HCT116 (cell line): ENCODE measurements at regions not wholly inside any gene's neighbourhood (a gene's known extent, or its start where the extent isn't known, plus 50 kb on each side); places are given as distances from the start of the nearest gene placed in this dataset.

Experiments
- ATAC-seq: fragments of 200-7000 bp; cut with Tn5 transposase; 2 replicates; pipeline ENCODE4 v1.9.1; 2020; ENCODE audit warnings: mild to moderate bottlenecking, moderate library complexity
- BruUV-seq: library from RNA; stranded (reverse); fragments of 400-500 nt; replicated peaks from 2 replicates; lab custom pipeline; 2021; lab: Mats Ljungman, UMichigan
- CTCF ChIA-PET: fragments of 300-600 bp; sonication (Branson Sonifier 250); formaldehyde crosslinking; loops from one replicate; lab custom pipeline; 2021; ENCODE audit warnings: antibody characterized with exemption; lab: Charles Lee
- POLR2A ChIA-PET: fragments of 300-600, 350-600 bp; sonication (Branson Sonifier 250); formaldehyde crosslinking; loops from one replicate; lab custom pipeline; 2021; ENCODE audit warnings: antibody characterized with exemption; lab: Charles Lee
- RAD21 ChIA-PET, 2 experiments: fragments of 300-600 bp; sonication (Branson Sonifier 250); formaldehyde crosslinking; loops; one replicate each; lab custom pipeline; 2023; ENCODE audit warnings: low total read pairs in 2 of 2; ENCODE audit not compliant: uncharacterized antibody in 2 of 2, unreplicated experiment in 2 of 2, low non-redundant PET in 1 of 2; lab: Charles Lee
- DNase-seq: peaks from one replicate; pipeline ENCODE4 v3.0.0-alpha.2; 2010; ENCODE audit warnings: low read depth, low spot score
- H2AFZ ChIP-seq: fragments of 200-600 bp; shearing (Covaris generic), sonication (generic); 2 replicates; pipeline ENCODE4 v1.6.1; 2017; ENCODE audit warnings: low read depth, mixed run types, mixed read lengths, antibody characterized with exemption, low read length; ENCODE audit not compliant: poor library complexity, severe bottlenecking
- H3K27ac ChIP-seq: 2 replicates; pipeline ENCODE4 v1.5.1; 2012; ENCODE audit warnings: low read depth, low read length
- H3K27me3 ChIP-seq: fragments of 200-600 bp; sonication (generic); 2 replicates; pipeline ENCODE4 v1.6.1; 2016; ENCODE audit warnings: mixed run types, low read length, mixed read lengths; ENCODE audit not compliant: insufficient read depth
- H3K36me3 ChIP-seq, 2 experiments: fragments of 200-500 bp in 1 of 2; fragments of 200-600 bp in 1 of 2; sonication (Bioruptor generic) in 1 of 2; sonication (generic) in 1 of 2; 2 replicates each; pipeline versions ENCODE4 v1.5.1 to v1.6.1; 2014 to 2016; ENCODE audit warnings: low read length in 2 of 2, inconsistent platforms in 1 of 2, mixed read lengths in 1 of 2, mixed run types in 1 of 2; ENCODE audit not compliant: insufficient read depth in 2 of 2, control insufficient read depth in 1 of 2
- H3K4me1 ChIP-seq, 2 experiments: fragments of 200-600 bp in 1 of 2; sonication (generic) in 1 of 2; 2 replicates each; pipeline versions ENCODE4 v1.5.1 to v1.6.1; 2012 to 2017; ENCODE audit warnings: low read length in 2 of 2, inconsistent platforms in 1 of 2, mild to moderate bottlenecking in 1 of 2, mixed read lengths in 1 of 2, mixed run types in 1 of 2, moderate library complexity in 1 of 2; ENCODE audit not compliant: insufficient read depth in 2 of 2, control insufficient read depth in 1 of 2
- H3K4me2 ChIP-seq: fragments of 200-600 bp; sonication (generic); 2 replicates; pipeline ENCODE4 v1.6.1; 2017; ENCODE audit warnings: mixed run types, low read length, mixed read lengths
- H3K4me3 ChIP-seq, 2 experiments: fragments of 200-600 bp in 1 of 2; sonication (generic) in 1 of 2; replicated peaks in 1 of 2; 2 replicates each; pipeline ENCODE4 v1.5.1; 2011 to 2016; ENCODE audit warnings: low read length in 2 of 2, control low read depth in 1 of 2, low read depth in 1 of 2, mild to moderate bottlenecking in 1 of 2, mixed read lengths in 1 of 2, mixed run types in 1 of 2
- H3K79me2 ChIP-seq: fragments of 200-600 bp; sonication (generic); 2 replicates; pipeline ENCODE4 v1.6.1; 2017; ENCODE audit warnings: mild to moderate bottlenecking, mixed run types, low read length, moderate library complexity, mixed read lengths; ENCODE audit not compliant: insufficient read depth
- H3K9ac ChIP-seq: fragments of 200-600 bp; sonication (generic); 2 replicates; pipeline ENCODE4 v1.6.1; 2016; ENCODE audit warnings: low read length, mixed read lengths
- H3K9me2 ChIP-seq: fragments of 200-600 bp; sonication (generic), shearing (Covaris generic); 2 replicates; pipeline ENCODE4 v1.6.1; 2017; ENCODE audit warnings: mixed run types, mild to moderate bottlenecking, moderate library complexity; ENCODE audit not compliant: insufficient read depth
- H3K9me3 ChIP-seq, 2 experiments: fragments of 200-500 bp in 1 of 2; fragments of 200-600 bp in 1 of 2; sonication (Bioruptor generic) in 1 of 2; sonication (generic) in 1 of 2; 2 replicates each; pipeline ENCODE4 v1.6.1; 2014 to 2017; ENCODE audit warnings: low read length in 2 of 2, mixed read lengths in 2 of 2, inconsistent platforms in 1 of 2, low read depth in 1 of 2, mild to moderate bottlenecking in 1 of 2, mixed run types in 1 of 2, moderate library complexity in 1 of 2; ENCODE audit not compliant: control insufficient read depth in 1 of 2, insufficient read depth in 1 of 2
- H4K20me1 ChIP-seq: fragments of 200-600 bp; sonication (generic), shearing (Covaris generic); 2 replicates; pipeline ENCODE4 v1.6.1; 2017; ENCODE audit warnings: mixed run types, mild to moderate bottlenecking, moderate library complexity; ENCODE audit not compliant: insufficient read depth
- ATF3 ChIP-seq: IDR thresholded peaks from 2 replicates; pipeline ENCODE4 v1.6.1; 2012
- CBX3 ChIP-seq: IDR thresholded peaks from 2 replicates; pipeline ENCODE4 v1.6.1; 2012; ENCODE audit warnings: low read depth
- CEBPB ChIP-seq: IDR thresholded peaks from 2 replicates; pipeline ENCODE4 v1.6.1; 2012; ENCODE audit warnings: low read depth
- CTCF ChIP-seq, 3 experiments: fragments of 200-600 bp in 1 of 3; sonication (generic) in 1 of 3; IDR thresholded peaks in 2 of 3; conservative IDR thresholded peaks in 1 of 3; 2 replicates each; pipeline ENCODE4 v1.5.1; 2012 to 2017; ENCODE audit warnings: low read depth in 2 of 3, low read length in 2 of 3, antibody characterized with exemption in 1 of 3, borderline replicate concordance in 1 of 3, control low read depth in 1 of 3, mild to moderate bottlenecking in 1 of 3, mixed read lengths in 1 of 3, mixed run types in 1 of 3, moderate library complexity in 1 of 3; ENCODE audit not compliant: insufficient read depth in 1 of 3
- EGR1 ChIP-seq: IDR thresholded peaks from 2 replicates; pipeline ENCODE4 v1.6.1; 2012; ENCODE audit warnings: low read depth
- EZH2 ChIP-seq: fragments of 200-600 bp; sonication (generic); IDR thresholded peaks from 2 replicates; pipeline ENCODE4 v1.6.1; 2017; ENCODE audit warnings: antibody characterized with exemption, mixed run types
- EZH2phosphoT487 ChIP-seq: fragments of 200-600 bp; IDR thresholded peaks from 2 replicates; pipeline ENCODE4 v1.6.1; 2018; ENCODE audit warnings: antibody characterized with exemption, borderline replicate concordance
- MAX ChIP-seq: IDR thresholded peaks from 2 replicates; pipeline ENCODE4 v1.6.1; 2012
- POLR2A ChIP-seq: IDR thresholded peaks from 2 replicates; pipeline ENCODE4 v1.7.0; 2011; ENCODE audit warnings: borderline replicate concordance; ENCODE audit not compliant: insufficient read depth, insufficient read length; ENCODE audit errors: extremely low read depth
- POLR2AphosphoS5 ChIP-seq: IDR thresholded peaks from 2 replicates; pipeline ENCODE4 v1.6.1; 2011; ENCODE audit warnings: mild to moderate bottlenecking, low read depth, low read length, moderate library complexity
- RAD21 ChIP-seq: IDR thresholded peaks from 2 replicates; pipeline ENCODE4 v1.6.1; 2012; ENCODE audit warnings: low read depth, mild to moderate bottlenecking
- SRF ChIP-seq: IDR thresholded peaks from 2 replicates; pipeline ENCODE4 v1.6.1; 2012; ENCODE audit warnings: low read depth
- TCF7L2 ChIP-seq: IDR thresholded peaks from 2 replicates; pipeline ENCODE4 v1.7.0; 2011; ENCODE audit warnings: borderline replicate concordance, inconsistent platforms; ENCODE audit not compliant: insufficient read depth, insufficient read length; ENCODE audit errors: extremely low read depth
- ZBTB33 ChIP-seq: IDR thresholded peaks from 2 replicates; pipeline ENCODE4 v1.6.1; 2011; ENCODE audit warnings: mild to moderate bottlenecking, low read length, moderate library complexity; ENCODE audit not compliant: insufficient replicate concordance; ENCODE audit errors: extremely low read depth
- intact Hi-C: fragments of 100-400 bp; cut with micrococcal nuclease; formaldehyde crosslinking; loops from 2 replicates; pipeline ENCODE4 v1.10.0; 2022

- no peak overlapping the region for H3K4me2 ChIP-seq
- no peak for DNase-seq
- H3K36me3 ChIP-seq: no peaks in the 10 kb centered on the region
- H3K79me2 ChIP-seq: no peaks in the 10 kb centered on the region
- TF ChIP-seq RAD21 (no peak), MAX (no peak)
- H3K4me3 ChIP-seq: no peak overlapping the region
- RAD21 ChIA-PET: no interaction called here
- H3K27ac ChIP-seq: no peak overlapping the region
- intact Hi-C loops: no loop called here
- no peaks in the 10 kb centered on the region for H4K20me1 ChIP-seq
- H3K9me2 ChIP-seq: no peaks in the 10 kb centered on the region
- H3K9me3 ChIP-seq: no peaks in the 10 kb centered on the region
- POLR2A ChIA-PET: no interaction called here
- H3K27me3 ChIP-seq: no peaks in the 10 kb centered on the region; the same call in 1 of the 2 replicates
- H2AFZ ChIP-seq: no peak overlapping the region
- no TSS peak for BruUV-seq
- no peak overlapping the region for H3K9ac ChIP-seq
- no peaks in the 10 kb centered on the region for H3K4me1 ChIP-seq
- no peak for ATAC-seq
- CTCF ChIA-PET: no interaction called here
These were observed 87.4 kb upstream of the UBL3 start for GRCh38 chr13:29937841-29938240.

- H3K9me3 ChIP-seq: no peaks in the 10 kb centered on the region
- no peak overlapping the region for H3K4me2 ChIP-seq
- no TSS peak for BruUV-seq
- intact Hi-C loops: no loop called here
- TF ChIP-seq EZH2 (no peak), EZH2phosphoT487 (no peak), POLR2A (no peak), ZBTB33 (no peak), RAD21 (no peak), SRF (no peak), EGR1 (no peak), POLR2AphosphoS5 (no peak), CTCF (IDR thresholded peaks at IDR 0.05 in 2 of 3, conservative IDR thresholded peaks at IDR 0.05 in 1 of 3; ENCODE audit: borderline replicate concordance in 1 of 3, insufficient read depth in 1 of 3, low read depth in 2 of 3, low read length in 2 of 3) (no peak), TCF7L2 (no peak), MAX (no peak), CBX3 (no peak), ATF3 (no peak), CEBPB (no peak)
- ChIA-PET CTCF (interaction anchor here (2.8 kb wide), 1 partner anchor 13 kb away, joined by 15 read pairs; no protein-coding TSS in a partner anchor), RAD21 (no interaction called here), POLR2A (no interaction called here)
- no peaks in the 10 kb centered on the region for H3K4me1 ChIP-seq
- no peak for DNase-seq
- H3K27me3 ChIP-seq: no peaks in the 10 kb centered on the region; the same call in 1 of the 2 replicates
- no peak overlapping the region for H3K9ac ChIP-seq
- H3K79me2 ChIP-seq: no peaks in the 10 kb centered on the region
- no peak overlapping the region for H2AFZ ChIP-seq
- H4K20me1 ChIP-seq: no peaks in the 10 kb centered on the region
- H3K4me3 ChIP-seq: no peak overlapping the region
- H3K9me2 ChIP-seq: no peaks in the 10 kb centered on the region
- ATAC-seq: no peak
- H3K36me3 ChIP-seq: no peaks in the 10 kb centered on the region
- H3K27ac ChIP-seq: no peak overlapping the region
These were observed 87.0 kb upstream of the UBL3 start for GRCh38 chr13:29937379-29937778.
